Esophagus squamous epithelium (tissue), 5 donors: ENCODE measurements at regions not wholly inside any gene's neighbourhood (a gene's known extent, or its start where the extent isn't known, plus 50 kb on each side); places are given as distances from the start of the nearest gene placed in this dataset.

Source experiments
- DNase-seq: peaks from one replicate; lab custom pipeline; 2025; lab: John Stamatoyannopoulos, UW
- H3K27ac ChIP-seq, 4 donors: fragments of 200-600 bp; sonication (generic); one replicate each; pipeline ENCODE4 v1.5.1; 2016 to 2019; ENCODE audit warnings: mild to moderate bottlenecking in 1 of 4
- H3K27me3 ChIP-seq, 4 donors: fragments of 200-600 bp; sonication (generic); 1 replicate in 3 of 4; 2 replicates in 1 of 4; pipeline versions ENCODE4 v1.5.1 to v1.6.0; 2017 to 2021; ENCODE audit warnings: antibody characterized with exemption in 1 of 4
- H3K36me3 ChIP-seq, 3 donors: fragments of 200-600 bp; sonication (generic); one replicate each; pipeline ENCODE4 v1.5.1; 2016 to 2019
- H3K4me1 ChIP-seq, 3 donors: fragments of 200-600 bp; sonication (generic); one replicate each; pipeline ENCODE4 v1.5.1; 2017 to 2019
- H3K4me3 ChIP-seq, 4 donors: fragments of 200-600 bp; sonication (generic); 1 replicate in 3 of 4; 2 replicates in 1 of 4; pipeline ENCODE4 v1.5.1; 2016 to 2019; ENCODE audit warnings: mild to moderate bottlenecking in 2 of 4, moderate library complexity in 1 of 4
- H3K9me3 ChIP-seq, 3 donors: fragments of 200-600 bp; sonication (generic); one replicate each; pipeline ENCODE4 v1.5.1; 2016 to 2019
- CTCF ChIP-seq, 6 experiments: fragments of 450-650 bp in 4 of 6; fragments of 200-600 bp in 2 of 6; sonication (generic) in 2 of 6; IDR thresholded peaks; one replicate each; pipeline ENCODE4 v1.5.1; 2016 to 2019; ENCODE audit warnings: antibody characterized with exemption in 6 of 6, mild to moderate bottlenecking in 4 of 6, moderate library complexity in 4 of 6
- POLR2A ChIP-seq, 4 donors: fragments of 450-650 bp; IDR thresholded peaks; one replicate each; pipeline ENCODE4 v1.6.1; 2017; ENCODE audit warnings: antibody characterized with exemption in 4 of 4, mild to moderate bottlenecking in 4 of 4, moderate library complexity in 3 of 4
- WGBS, 2 donors: methylation state at CpG; one replicate each; pipeline ENCODE4 v1.1.5; 2018; 5-methylcytosine and 5-hydroxymethylcytosine counted together
- intact Hi-C: fragments of 100-400 bp; cut with DNase I; formaldehyde crosslinking; loops from one replicate; pipeline ENCODE4 v1.15.0; 2022
- donor health status: DM: yes; HTN: yes; CAD: no.

GRCh38 chr1:30615076-30615795 is 108.1 kb downstream of the MATN1 start:
- H3K36me3 ChIP-seq: no peaks in the 10 kb centered on the region
- H3K4me1 ChIP-seq: peaks cover 0 to 21% (median 0%) of the 10 kb centered on the region in 3 donors
- H3K4me3 ChIP-seq: no peak overlapping the region
- intact Hi-C loops: no loop called here
- H3K9me3 ChIP-seq: no peaks in the 10 kb centered on the region
- DNase-seq: no peak
- no peak overlapping the region for H3K27ac ChIP-seq
- 47 to 67% methylated on average over 2 to 3 of the region's 3 CpGs for WGBS, 2 donors
- no peak for TF ChIP-seq POLR2A (IDR thresholded peaks at IDR 0.05)
- no peak for TF ChIP-seq CTCF (IDR thresholded peaks at IDR 0.05)
- H3K27me3 ChIP-seq: peaks cover 0 to 26% (median 0%) of the 10 kb centered on the region in 4 donors

GRCh38 chr1:30613188-30613587 is 110.2 kb downstream of the MATN1 start:
- no peaks in the 10 kb centered on the region for H3K36me3 ChIP-seq
- DNase-seq: no peak
- intact Hi-C loops: no loop called here
- peaks cover 0 to 18% (median 0%) of the 10 kb centered on the region in 4 donors for H3K27me3 ChIP-seq
- H3K4me1 ChIP-seq: peaks cover 0 to 11% (median 0%) of the 10 kb centered on the region in 3 donors
- no peak for TF ChIP-seq CTCF (IDR thresholded peaks at IDR 0.05)
- no peak for TF ChIP-seq POLR2A (IDR thresholded peaks at IDR 0.05)
- no peak overlapping the region for H3K4me3 ChIP-seq
- no peaks in the 10 kb centered on the region for H3K9me3 ChIP-seq
- WGBS, 2 donors: 25 to 31% methylated on average over 1 of the region's 1 CpG
- H3K27ac ChIP-seq: no peak overlapping the region

GRCh38 chr1:30612536-30613065 is 110.8 kb downstream of the MATN1 start:
- intact Hi-C loops: no loop called here
- Histone ChIP-seq H3K36me3 (no peaks in the 10 kb centered on the region), H3K27ac (no peak overlapping the region), H3K9me3 (no peaks in the 10 kb centered on the region), H3K4me3 (no peak overlapping the region), H3K4me1 (peaks cover 0 to 10% (median 0%) of the 10 kb centered on the region in 3 donors), H3K27me3 (peaks cover 0 to 18% (median 0%) of the 10 kb centered on the region in 4 donors)
- 50 to 64% methylated on average over 1 of the region's 1 CpG for WGBS, 2 donors
- DNase-seq: no peak
- TF ChIP-seq CTCF (IDR thresholded peaks at IDR 0.05): no peak
- no peak for TF ChIP-seq POLR2A (IDR thresholded peaks at IDR 0.05)

- Histone ChIP-seq H3K36me3 (no peaks in the 10 kb centered on the region), H3K27me3 (peaks cover 0 to 14% (median 0%) of the 10 kb centered on the region in 4 donors), H3K9me3 (no peaks in the 10 kb centered on the region), H3K27ac (no peak overlapping the region), H3K4me1 (peaks cover 0 to 6% (median 0%) of the 10 kb centered on the region in 3 donors), H3K4me3 (no peak overlapping the region)
- no peak for TF ChIP-seq POLR2A (IDR thresholded peaks at IDR 0.05)
- TF ChIP-seq CTCF (IDR thresholded peaks at IDR 0.05): no peak
- no peak for DNase-seq
- intact Hi-C loops: no loop called here
- 63 to 73% methylated on average over 2 to 4 of the region's 5 CpGs for WGBS, 2 donors
Measured at GRCh38 chr1:30611741-30612309, 111.6 kb downstream of the MATN1 start.

- Histone ChIP-seq H3K36me3 (no peaks in the 10 kb centered on the region), H3K27me3 (peaks cover 0 to 16% (median 0%) of the 10 kb centered on the region in 4 donors), H3K4me1 (peaks cover 0 to 6% (median 0%) of the 10 kb centered on the region in 3 donors), H3K9me3 (no peaks in the 10 kb centered on the region), H3K4me3 (no peak overlapping the region), H3K27ac (no peak overlapping the region)
- TF ChIP-seq CTCF (IDR thresholded peaks at IDR 0.05) (no peak), POLR2A (IDR thresholded peaks at IDR 0.05) (no peak)
- DNase-seq: no peak
- intact Hi-C loops: no loop called here
Measured at GRCh38 chr1:30610917-30611316, 112.5 kb downstream of the MATN1 start.
